CD14-positive monocyte (primary cell): ENCODE measurements at regions not wholly inside any gene's neighbourhood (a gene's known extent, or its start where the extent isn't known, plus 50 kb on each side); places are given as distances from the start of the nearest gene placed in this dataset.

Source experiments
- DNase-seq, 3 donors: peaks; one replicate each; pipeline ENCODE4 v3.0.0-alpha.2; 2011 to 2022
- H2AFZ ChIP-seq: 2 replicates; pipeline ENCODE4 v1.6.0; 2012; ENCODE audit warnings: mild to moderate bottlenecking, low read depth, low read length, inconsistent platforms; ENCODE audit not compliant: insufficient read depth, poor library complexity, severe bottlenecking
- H3K27ac ChIP-seq, 2 donors: 1 replicate in 1 of 2; 2 replicates in 1 of 2; pipeline ENCODE4 v1.5.1; 2012 to 2013; ENCODE audit warnings: low read length in 2 of 2, control low read depth in 1 of 2, inconsistent platforms in 1 of 2, low read depth in 1 of 2, mild to moderate bottlenecking in 1 of 2
- H3K27me3 ChIP-seq, 2 donors: one replicate each; pipeline versions ENCODE4 v1.6.0 to v1.6.1; 2011 to 2013; ENCODE audit warnings: low read length in 2 of 2; ENCODE audit not compliant: control insufficient read depth in 2 of 2, insufficient read depth in 2 of 2
- H3K36me3 ChIP-seq, 2 donors: replicated peaks in 1 of 2; 1 replicate in 1 of 2; 2 replicates in 1 of 2; pipeline versions ENCODE4 v1.5.1 to v1.6.1; 2012 to 2013; ENCODE audit warnings: low read length in 2 of 2, control low read depth in 1 of 2, inconsistent platforms in 1 of 2, mild to moderate bottlenecking in 1 of 2; ENCODE audit not compliant: insufficient read depth in 2 of 2, control insufficient read depth in 1 of 2
- H3K4me1 ChIP-seq, 2 donors: 1 replicate in 1 of 2; 2 replicates in 1 of 2; pipeline versions ENCODE4 v1.5.1 to v1.6.1; 2012 to 2013; ENCODE audit warnings: low read length in 2 of 2, control low read depth in 1 of 2, inconsistent platforms in 1 of 2, mild to moderate bottlenecking in 1 of 2, moderate library complexity in 1 of 2; ENCODE audit not compliant: insufficient read depth in 2 of 2, control insufficient read depth in 1 of 2
- H3K4me2 ChIP-seq: replicated peaks from 2 replicates; pipeline ENCODE3; 2012; ENCODE audit warnings: low read length, moderate library complexity, mild to moderate bottlenecking; ENCODE audit not compliant: poor library complexity, severe bottlenecking; ENCODE audit errors: extremely low read depth
- H3K4me3 ChIP-seq, 3 experiments: fragments of 200-600 bp in 1 of 3; sonication (generic) in 1 of 3; replicated peaks in 1 of 3; 1 replicate in 2 of 3; 2 replicates in 1 of 3; pipeline ENCODE4 v1.5.1; 2011 to 2013; ENCODE audit warnings: low read length in 3 of 3, mild to moderate bottlenecking in 3 of 3, control low read depth in 2 of 3, low read depth in 2 of 3, inconsistent platforms in 1 of 3, moderate library complexity in 1 of 3
- H3K79me2 ChIP-seq: 2 replicates; pipeline ENCODE4 v1.6.0; 2012; ENCODE audit warnings: mild to moderate bottlenecking, control low read depth, inconsistent platforms, low read length, moderate library complexity; ENCODE audit not compliant: insufficient read depth
- H3K9ac ChIP-seq: 2 replicates; pipeline ENCODE4 v1.6.0; 2017; ENCODE audit warnings: low read length, mild to moderate bottlenecking; ENCODE audit not compliant: insufficient read depth, poor library complexity, severe bottlenecking
- H3K9me3 ChIP-seq, 2 donors: replicated peaks in 1 of 2; 1 replicate in 1 of 2; 2 replicates in 1 of 2; pipeline versions ENCODE4 v1.5.1 to v1.6.1; 2012 to 2013; ENCODE audit warnings: low read length in 2 of 2, control low read depth in 1 of 2; ENCODE audit not compliant: control insufficient read depth in 1 of 2, insufficient read depth in 1 of 2
- H4K20me1 ChIP-seq: 2 replicates; pipeline ENCODE4 v1.6.0; 2012; ENCODE audit warnings: mild to moderate bottlenecking, low read length, control low read depth, moderate library complexity; ENCODE audit not compliant: insufficient read depth
- H3K27ac Mint-ChIP-seq, 7 donors: one replicate each; pipeline ENCODE4 v1.8.0; 2020; ENCODE audit warnings: mild to moderate bottlenecking in 7 of 7, mixed read lengths in 7 of 7, moderate library complexity in 6 of 7, inconsistent platforms in 2 of 7
- H3K27me3 Mint-ChIP-seq, 3 donors: one replicate each; pipeline ENCODE4 v1.8.0; 2021 to 2022; ENCODE audit warnings: low read depth in 3 of 3, mild to moderate bottlenecking in 3 of 3, mixed read lengths in 3 of 3, moderate library complexity in 3 of 3, inconsistent platforms in 1 of 3
- H3K36me3 Mint-ChIP-seq, 2 donors: one replicate each; pipeline ENCODE4 v1.8.0; 2020; ENCODE audit warnings: mixed read lengths in 2 of 2, inconsistent platforms in 1 of 2, mild to moderate bottlenecking in 1 of 2
- H3K4me1 Mint-ChIP-seq: one replicate; pipeline ENCODE4 v1.8.0; 2020; ENCODE audit warnings: mild to moderate bottlenecking, mixed read lengths
- H3K4me3 Mint-ChIP-seq, 2 donors: one replicate each; pipeline ENCODE4 v1.8.0; 2020; ENCODE audit warnings: mild to moderate bottlenecking in 2 of 2, mixed read lengths in 2 of 2, moderate library complexity in 1 of 2
- H3K9me3 Mint-ChIP-seq, 7 donors: one replicate each; pipeline ENCODE4 v1.8.0; 2020 to 2022; ENCODE audit warnings: mixed read lengths in 7 of 7, mild to moderate bottlenecking in 6 of 7, moderate library complexity in 6 of 7, inconsistent platforms in 2 of 7
- WGBS: methylation state at CpG from one replicate; pipeline ENCODE4 v1.1.5; 2013; ENCODE audit warnings: missing lambda C conversion rate; ENCODE audit not compliant: insufficient coverage; 5-methylcytosine and 5-hydroxymethylcytosine counted together
- intact Hi-C, 2 donors: fragments of 100-400 bp; cut with micrococcal nuclease; formaldehyde crosslinking; loops; one replicate each; pipeline versions ENCODE4 v1.15.0 to v1.15.1; 2023
- TF ChIP-seq, protein P1 (sequence below): fragments of 200-600 bp; IDR thresholded peaks from one replicate; pipeline ENCODE4 v1.8.0; 2022; ENCODE audit warnings: antibody characterized with exemption, mild to moderate bottlenecking

DNA sequence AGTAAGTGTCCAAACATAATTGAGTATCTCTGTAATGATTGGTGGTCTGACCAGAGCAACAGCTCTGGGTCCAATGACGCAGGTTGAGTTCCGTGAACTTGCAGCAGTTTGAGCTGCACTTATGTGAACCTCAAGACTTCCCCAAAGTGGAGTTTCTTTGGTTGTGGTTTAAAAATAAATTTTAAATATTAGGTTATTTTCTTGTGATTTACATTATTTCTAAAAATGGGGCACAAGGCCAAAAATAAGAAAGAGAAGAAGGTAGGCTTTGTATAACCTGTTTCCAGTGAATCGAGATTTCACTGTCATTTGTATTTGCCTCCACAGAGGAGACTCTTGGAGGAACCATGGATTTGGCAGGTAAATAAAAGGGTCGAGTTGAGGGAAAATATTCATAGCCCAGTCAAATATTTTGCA is 166.4 kb upstream of the ZNF217 start:
- H3K27me3 Mint-ChIP-seq, result peaks cover 0 to 3% (median 0%) of the 10 kb centered on the region in 3 donors
- no peak overlapping the region for H3K9ac ChIP-seq
- H3K4me2 ChIP-seq, result no peak overlapping the region
- no peaks in the 10 kb centered on the region for H3K27me3 ChIP-seq
- TF ChIP-seq, protein P1, sequence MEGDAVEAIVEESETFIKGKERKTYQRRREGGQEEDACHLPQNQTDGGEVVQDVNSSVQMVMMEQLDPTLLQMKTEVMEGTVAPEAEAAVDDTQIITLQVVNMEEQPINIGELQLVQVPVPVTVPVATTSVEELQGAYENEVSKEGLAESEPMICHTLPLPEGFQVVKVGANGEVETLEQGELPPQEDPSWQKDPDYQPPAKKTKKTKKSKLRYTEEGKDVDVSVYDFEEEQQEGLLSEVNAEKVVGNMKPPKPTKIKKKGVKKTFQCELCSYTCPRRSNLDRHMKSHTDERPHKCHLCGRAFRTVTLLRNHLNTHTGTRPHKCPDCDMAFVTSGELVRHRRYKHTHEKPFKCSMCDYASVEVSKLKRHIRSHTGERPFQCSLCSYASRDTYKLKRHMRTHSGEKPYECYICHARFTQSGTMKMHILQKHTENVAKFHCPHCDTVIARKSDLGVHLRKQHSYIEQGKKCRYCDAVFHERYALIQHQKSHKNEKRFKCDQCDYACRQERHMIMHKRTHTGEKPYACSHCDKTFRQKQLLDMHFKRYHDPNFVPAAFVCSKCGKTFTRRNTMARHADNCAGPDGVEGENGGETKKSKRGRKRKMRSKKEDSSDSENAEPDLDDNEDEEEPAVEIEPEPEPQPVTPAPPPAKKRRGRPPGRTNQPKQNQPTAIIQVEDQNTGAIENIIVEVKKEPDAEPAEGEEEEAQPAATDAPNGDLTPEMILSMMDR, result no peak
- no peak overlapping the region for H3K27ac ChIP-seq
- no peaks in the 10 kb centered on the region for H3K79me2 ChIP-seq
- DNase-seq, result peak; percentile 46 to 65 (median 62)
- 78% methylated on average over 2 of the region's 4 CpGs for WGBS
- no peaks in the 10 kb centered on the region for H3K9me3 ChIP-seq
- H3K27ac Mint-ChIP-seq, result peak overlapping the region in 3 of 7 donors; percentile 41 to 46 (median 43)
- H3K4me3 ChIP-seq, result no peak overlapping the region
- H3K4me1 Mint-ChIP-seq, result peaks cover 11% of the 10 kb centered on the region
- H3K36me3 ChIP-seq, result no peaks in the 10 kb centered on the region
- no peaks in the 10 kb centered on the region for H3K36me3 Mint-ChIP-seq
- H4K20me1 ChIP-seq, result no peaks in the 10 kb centered on the region
- H3K4me1 ChIP-seq, result peaks cover 3 to 4% of the 10 kb centered on the region in 2 donors
- no peak overlapping the region for H2AFZ ChIP-seq
- H3K9me3 Mint-ChIP-seq, result no peaks in the 10 kb centered on the region
- H3K4me3 Mint-ChIP-seq, result no peak overlapping the region
- intact Hi-C loops, result no loop called here

DNA sequence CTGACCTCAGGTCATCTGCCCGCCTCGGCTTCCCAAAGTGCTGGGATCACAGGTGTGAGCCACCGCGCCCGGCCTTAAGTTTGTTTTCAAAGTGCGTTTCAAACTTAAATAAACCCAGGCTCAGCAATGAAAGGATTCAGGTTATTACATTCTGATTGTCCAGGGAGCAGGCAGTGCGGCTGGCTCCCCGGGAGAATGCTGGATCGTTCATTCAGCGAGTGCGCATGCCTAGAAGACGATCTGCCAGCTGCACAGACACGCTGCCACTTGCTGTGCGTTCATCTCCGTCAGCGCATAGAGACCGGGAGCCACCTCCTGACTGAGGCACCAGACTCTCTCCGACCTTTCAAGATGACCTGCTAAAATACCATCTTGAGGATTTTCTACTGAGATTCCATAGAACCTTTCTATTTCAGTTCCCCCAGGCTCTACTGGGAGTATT is 163.9 kb upstream of the ZNF217 start:
- H3K36me3 Mint-ChIP-seq, result no peaks in the 10 kb centered on the region
- Histone ChIP-seq H3K27me3 (no peaks in the 10 kb centered on the region), H4K20me1 (no peaks in the 10 kb centered on the region), H3K4me2 (no peak overlapping the region), H2AFZ (no peak overlapping the region), H3K36me3 (no peaks in the 10 kb centered on the region), H3K9ac (no peak overlapping the region), H3K4me3 (no peak overlapping the region), H3K4me1 (peaks cover 14 to 16% of the 10 kb centered on the region in 2 donors), H3K27ac (no peak overlapping the region), H3K79me2 (no peaks in the 10 kb centered on the region), H3K9me3 (no peaks in the 10 kb centered on the region)
- 97% methylated on average over 17 of the region's 18 CpGs for WGBS
- intact Hi-C loops, result no loop called here
- TF ChIP-seq, protein P1, result no peak
- no peaks in the 10 kb centered on the region for H3K9me3 Mint-ChIP-seq
- peaks cover 24% of the 10 kb centered on the region for H3K4me1 Mint-ChIP-seq
- no peak overlapping the region for H3K4me3 Mint-ChIP-seq
- H3K27me3 Mint-ChIP-seq, result no peaks in the 10 kb centered on the region
- no peak for DNase-seq
- H3K27ac Mint-ChIP-seq, result no peak overlapping the region
